Endothelial cell (in vitro differentiated cells): ENCODE measurements at regions not wholly inside any gene's neighbourhood (a gene's known extent, or its start where the extent isn't known, plus 50 kb on each side); places are given as distances from the start of the nearest gene placed in this dataset.

Source experiments
- DNase-seq: peaks from one replicate; pipeline ENCODE4 v3.0.0; 2021; ENCODE audit warnings: low spot score
- H3K27ac Mint-ChIP-seq: one replicate; pipeline ENCODE4 v1.8.0; 2021; ENCODE audit warnings: mixed read lengths, inconsistent platforms; ENCODE audit not compliant: unreplicated experiment
- H3K27me3 Mint-ChIP-seq: one replicate; pipeline ENCODE4 v1.8.0; 2021; ENCODE audit warnings: mild to moderate bottlenecking, moderate library complexity, mixed read lengths, inconsistent platforms; ENCODE audit not compliant: unreplicated experiment
- H3K36me3 Mint-ChIP-seq: one replicate; pipeline ENCODE4 v1.8.0; 2021; ENCODE audit warnings: mild to moderate bottlenecking, low read depth, mixed read lengths, inconsistent platforms; ENCODE audit not compliant: unreplicated experiment
- H3K4me1 Mint-ChIP-seq: one replicate; pipeline ENCODE4 v1.8.0; 2021; ENCODE audit warnings: mild to moderate bottlenecking, mixed read lengths, inconsistent platforms; ENCODE audit not compliant: unreplicated experiment
- H3K4me3 Mint-ChIP-seq: one replicate; pipeline ENCODE4 v1.8.0; 2021; ENCODE audit warnings: mild to moderate bottlenecking, mixed read lengths, inconsistent platforms; ENCODE audit not compliant: unreplicated experiment
- H3K9me3 Mint-ChIP-seq: one replicate; pipeline ENCODE4 v1.8.0; 2021; ENCODE audit warnings: mixed read lengths, inconsistent platforms; ENCODE audit not compliant: unreplicated experiment
- TF ChIP-seq, protein P1 (sequence below): fragments of 200-600 bp; sonication (generic); IDR thresholded peaks from one replicate; pipeline ENCODE4 v1.5.0; 2021; ENCODE audit warnings: antibody characterized with exemption; ENCODE audit not compliant: unreplicated experiment

DNA sequence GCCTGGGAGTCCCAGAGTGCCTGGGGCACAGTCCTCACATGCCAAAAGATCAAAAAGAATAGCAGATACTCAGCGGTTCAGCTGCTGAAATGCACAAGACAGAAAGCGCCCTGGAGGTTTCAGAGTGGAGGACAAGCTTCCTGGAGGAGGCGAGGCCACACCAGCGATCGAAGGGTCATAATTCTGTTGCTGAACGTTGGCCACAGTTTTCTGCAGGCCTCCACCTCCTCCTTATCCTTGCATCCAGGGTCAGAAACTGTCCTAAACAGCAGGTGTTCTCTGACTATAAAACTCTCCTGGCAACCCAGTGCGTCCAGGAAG, 220.3 kb upstream of the LINGO1 start:
- H3K27ac Mint-ChIP-seq, result no peak overlapping the region
- H3K9me3 Mint-ChIP-seq, result peaks cover 3% of the 10 kb centered on the region
- peaks cover 3% of the 10 kb centered on the region for H3K36me3 Mint-ChIP-seq
- no peaks in the 10 kb centered on the region for H3K27me3 Mint-ChIP-seq
- H3K4me3 Mint-ChIP-seq, result no peak overlapping the region
- TF ChIP-seq, protein P1, sequence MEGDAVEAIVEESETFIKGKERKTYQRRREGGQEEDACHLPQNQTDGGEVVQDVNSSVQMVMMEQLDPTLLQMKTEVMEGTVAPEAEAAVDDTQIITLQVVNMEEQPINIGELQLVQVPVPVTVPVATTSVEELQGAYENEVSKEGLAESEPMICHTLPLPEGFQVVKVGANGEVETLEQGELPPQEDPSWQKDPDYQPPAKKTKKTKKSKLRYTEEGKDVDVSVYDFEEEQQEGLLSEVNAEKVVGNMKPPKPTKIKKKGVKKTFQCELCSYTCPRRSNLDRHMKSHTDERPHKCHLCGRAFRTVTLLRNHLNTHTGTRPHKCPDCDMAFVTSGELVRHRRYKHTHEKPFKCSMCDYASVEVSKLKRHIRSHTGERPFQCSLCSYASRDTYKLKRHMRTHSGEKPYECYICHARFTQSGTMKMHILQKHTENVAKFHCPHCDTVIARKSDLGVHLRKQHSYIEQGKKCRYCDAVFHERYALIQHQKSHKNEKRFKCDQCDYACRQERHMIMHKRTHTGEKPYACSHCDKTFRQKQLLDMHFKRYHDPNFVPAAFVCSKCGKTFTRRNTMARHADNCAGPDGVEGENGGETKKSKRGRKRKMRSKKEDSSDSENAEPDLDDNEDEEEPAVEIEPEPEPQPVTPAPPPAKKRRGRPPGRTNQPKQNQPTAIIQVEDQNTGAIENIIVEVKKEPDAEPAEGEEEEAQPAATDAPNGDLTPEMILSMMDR, result no peak
- H3K4me1 Mint-ChIP-seq, result peaks cover 9% of the 10 kb centered on the region
- DNase-seq, result no peak

DNA sequence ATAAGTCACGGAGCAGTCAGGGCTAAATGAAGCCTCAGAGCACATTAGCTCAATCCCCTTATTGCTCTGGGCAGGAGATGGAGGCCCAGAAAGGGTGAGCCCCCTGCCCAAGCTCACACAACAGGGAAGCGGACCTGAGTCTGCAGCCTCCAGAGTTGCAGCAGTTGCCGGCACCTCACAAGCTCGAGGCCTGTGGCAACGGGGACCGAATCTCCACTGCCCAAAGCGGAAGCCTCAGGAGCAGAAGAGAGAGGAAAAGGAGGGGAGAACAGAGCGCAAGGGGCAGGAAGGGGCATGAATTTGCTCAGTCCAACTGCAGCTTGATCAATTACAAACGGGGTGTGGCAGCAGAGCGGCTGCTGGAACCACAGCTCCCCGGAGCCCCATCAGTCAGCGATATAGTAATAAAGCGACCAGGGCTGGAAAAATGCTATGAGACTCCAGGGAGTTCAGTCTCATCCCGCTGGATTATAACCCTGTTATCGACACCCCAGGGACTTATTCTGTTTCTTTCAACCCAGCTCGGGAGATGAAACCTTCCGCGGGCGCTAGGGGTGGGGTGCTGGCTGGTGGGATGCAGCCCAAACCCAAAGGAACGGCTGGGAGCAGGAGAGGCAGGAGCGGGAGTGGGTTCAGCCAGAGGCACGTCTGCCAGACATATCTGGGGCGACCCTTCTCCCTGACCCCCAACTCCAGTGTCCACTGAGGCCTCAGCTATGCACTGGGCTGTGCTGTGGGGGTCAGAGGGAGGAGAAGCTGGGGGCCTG, 219.7 kb upstream of the LINGO1 start:
- DNase-seq, result no peak
- TF ChIP-seq, protein P1, result no peak
- Mint-ChIP-seq H3K9me3 (peaks cover 3% of the 10 kb centered on the region), H3K27ac (no peak overlapping the region), H3K27me3 (no peaks in the 10 kb centered on the region), H3K4me1 (peaks cover 8% of the 10 kb centered on the region), H3K4me3 (no peak overlapping the region), H3K36me3 (peaks cover 3% of the 10 kb centered on the region)

DNA sequence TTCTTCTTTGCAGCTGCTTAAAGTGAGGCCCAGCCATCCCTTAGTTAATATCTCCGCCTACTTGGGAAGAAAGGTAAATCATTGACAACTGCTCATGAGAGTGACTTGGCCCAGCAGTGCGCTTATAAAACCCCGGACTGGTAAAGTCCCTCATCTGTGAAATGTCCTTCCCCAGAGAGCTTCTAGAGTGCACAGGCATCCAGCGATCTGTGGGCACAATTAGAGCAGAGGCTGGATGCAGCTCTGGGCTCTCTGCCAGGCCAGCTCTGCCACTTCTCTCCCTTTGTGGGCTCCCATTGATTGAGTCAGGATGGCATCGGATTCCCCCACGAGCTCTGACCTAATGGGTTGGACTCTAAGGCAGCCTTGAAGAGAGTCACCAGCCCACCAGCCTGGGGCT, 219.0 kb upstream of the LINGO1 start:
- Mint-ChIP-seq H3K9me3 (peaks cover 3% of the 10 kb centered on the region), H3K4me3 (no peak overlapping the region), H3K36me3 (peaks cover 3% of the 10 kb centered on the region), H3K27me3 (no peaks in the 10 kb centered on the region), H3K4me1 (peaks cover 5% of the 10 kb centered on the region), H3K27ac (no peak overlapping the region)
- no peak for DNase-seq
- TF ChIP-seq, protein P1, result no peak

DNA sequence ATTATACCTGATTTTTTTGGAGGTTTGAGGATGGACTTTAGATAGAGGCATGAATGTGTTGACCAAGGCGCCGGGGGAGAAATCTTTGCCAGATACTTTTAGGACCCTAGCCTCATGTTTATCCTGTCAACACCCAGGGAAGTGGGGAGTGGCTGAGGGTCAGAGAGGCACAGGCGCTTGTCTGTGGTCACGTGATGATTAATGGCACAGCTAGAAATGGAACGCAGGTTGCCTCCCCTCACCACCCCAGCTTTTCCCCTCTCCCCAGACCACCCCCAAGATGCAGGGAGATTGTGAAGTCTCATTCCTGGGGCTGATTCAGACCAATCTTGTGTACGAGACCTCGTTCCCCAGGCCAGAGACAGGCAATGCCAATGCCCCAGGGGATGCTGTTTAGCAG, 218.4 kb upstream of the LINGO1 start:
- Mint-ChIP-seq H3K27ac (no peak overlapping the region), H3K4me1 (peaks cover 5% of the 10 kb centered on the region), H3K27me3 (no peaks in the 10 kb centered on the region), H3K4me3 (no peak overlapping the region), H3K36me3 (peaks cover 3% of the 10 kb centered on the region), H3K9me3 (peaks cover 7% of the 10 kb centered on the region)
- TF ChIP-seq, protein P1, result no peak
- no peak for DNase-seq

DNA sequence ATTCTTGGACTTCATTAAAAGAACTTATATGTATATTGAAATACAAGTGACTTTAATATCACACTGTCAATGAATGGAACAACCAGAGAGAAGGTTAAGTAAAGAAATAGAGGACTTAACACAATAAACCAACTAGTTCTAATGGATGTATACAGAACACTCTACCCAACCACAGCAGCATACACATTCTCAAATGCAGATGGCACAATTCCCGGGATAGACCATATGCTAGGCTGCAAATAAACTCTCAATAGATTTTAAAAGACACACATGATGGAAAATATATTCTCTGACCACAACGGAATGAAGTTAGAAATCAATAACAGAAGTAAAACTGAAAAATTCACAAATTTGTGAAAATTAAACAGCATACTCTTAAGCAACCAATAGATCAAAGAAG, 214.3 kb upstream of the LINGO1 start:
- H3K4me3 Mint-ChIP-seq, result no peak overlapping the region
- no peak overlapping the region for H3K27ac Mint-ChIP-seq
- H3K36me3 Mint-ChIP-seq, result peaks cover 3% of the 10 kb centered on the region
- peaks cover 14% of the 10 kb centered on the region for H3K9me3 Mint-ChIP-seq
- no peak for DNase-seq
- TF ChIP-seq, protein P1, result no peak
- no peaks in the 10 kb centered on the region for H3K4me1 Mint-ChIP-seq
- no peaks in the 10 kb centered on the region for H3K27me3 Mint-ChIP-seq
